ENCODE measurements at regions not wholly inside any gene's neighbourhood (a gene's known extent, or its start where the extent isn't known, plus 50 kb on each side); places are given as distances from the start of the nearest gene placed in this dataset.
"Not testable (repeated sequence)": the region's sequence is repeated elsewhere in the genome, so short reads cannot be mapped to it uniquely, and the experiment has no call there.

- DNase-seq; H3K36me3 ChIP-seq (ENCODE audit: control insufficient read depth in 4 of 4, insufficient read depth in 4 of 4, low read length in 3 of 4); H3K4me1 ChIP-seq (ENCODE audit: control extremely low read depth in 1 of 4, control insufficient read depth in 4 of 4, insufficient read depth in 4 of 4, low read length in 3 of 4); H3K27me3 ChIP-seq (replicated peaks in 2 of 5; ENCODE audit: control insufficient read depth in 4 of 5, insufficient read depth in 5 of 5, low read length in 4 of 5); POLR2A ChIA-PET; H3K27ac ChIP-seq (ENCODE audit: insufficient read depth in 1 of 2, low read depth in 1 of 2, low read length in 2 of 2, poor library complexity in 1 of 2, severe bottlenecking in 2 of 2); CTCF ChIA-PET; H3K9me3 ChIP-seq (ENCODE audit: control extremely low read depth in 1 of 5, control insufficient read depth in 4 of 5, insufficient read depth in 2 of 5, low read depth in 1 of 5, low read length in 4 of 5); H3K4me3 ChIP-seq (ENCODE audit: control insufficient read depth in 1 of 7, extremely low read depth in 1 of 7, insufficient read depth in 4 of 7, low read depth in 2 of 7, low read length in 6 of 7): not testable (repeated sequence)
- WGBS (ENCODE audit: insufficient coverage): no CpG with 5 or more reads among the region's 3 CpGs
Measured at GRCh38 chr18:14342170-14342569, 201.2 kb downstream of the POTEC start.

- H3K9me3 ChIP-seq (ENCODE audit: control extremely low read depth in 1 of 5, control insufficient read depth in 4 of 5, insufficient read depth in 2 of 5, low read depth in 1 of 5, low read length in 4 of 5); H3K27ac ChIP-seq (ENCODE audit: insufficient read depth in 1 of 2, low read depth in 1 of 2, low read length in 2 of 2, poor library complexity in 1 of 2, severe bottlenecking in 2 of 2); DNase-seq; H3K36me3 ChIP-seq (ENCODE audit: control insufficient read depth in 4 of 4, insufficient read depth in 4 of 4, low read length in 3 of 4); H3K27me3 ChIP-seq (replicated peaks in 2 of 5; ENCODE audit: control insufficient read depth in 4 of 5, insufficient read depth in 5 of 5, low read length in 4 of 5); H3K4me3 ChIP-seq (ENCODE audit: control insufficient read depth in 1 of 7, extremely low read depth in 1 of 7, insufficient read depth in 4 of 7, low read depth in 2 of 7, low read length in 6 of 7); CTCF ChIA-PET; H3K4me1 ChIP-seq (ENCODE audit: control extremely low read depth in 1 of 4, control insufficient read depth in 4 of 4, insufficient read depth in 4 of 4, low read length in 3 of 4); POLR2A ChIA-PET: not testable (repeated sequence)
- 87% methylated on average over 6 of the region's 6 CpGs for WGBS (ENCODE audit: insufficient coverage)
Measured at GRCh38 chr18:14336017-14336416, 203.8 kb upstream of the ZNF519 start.

DNA sequence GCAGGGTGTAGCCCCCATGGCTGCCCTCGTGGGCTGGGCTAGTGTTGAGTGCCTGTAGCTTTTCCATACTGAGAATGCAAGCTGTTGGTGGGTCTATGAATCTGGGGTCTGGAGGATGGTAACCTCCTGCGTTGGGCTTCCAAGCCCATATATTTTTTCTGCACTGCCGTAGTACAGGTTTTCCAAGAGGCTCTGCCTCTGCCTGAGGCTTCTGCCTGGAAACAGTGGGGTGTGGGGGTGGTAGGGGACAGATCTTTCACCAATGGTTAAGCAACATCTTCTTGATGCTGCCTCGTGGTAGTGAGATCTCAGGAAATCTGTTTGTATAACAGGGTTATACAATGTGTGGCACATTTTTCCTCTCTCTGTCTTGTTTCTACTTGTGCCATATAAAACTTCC lies 189.0 kb upstream of the ZNF519 start:
- POLR2A ChIA-PET; H3K27ac ChIP-seq (ENCODE audit: insufficient read depth in 1 of 2, low read depth in 1 of 2, low read length in 2 of 2, poor library complexity in 1 of 2, severe bottlenecking in 2 of 2); CTCF ChIA-PET; DNase-seq; H3K27me3 ChIP-seq (replicated peaks in 2 of 5; ENCODE audit: control insufficient read depth in 4 of 5, insufficient read depth in 5 of 5, low read length in 4 of 5); H3K9me3 ChIP-seq (ENCODE audit: control extremely low read depth in 1 of 5, control insufficient read depth in 4 of 5, insufficient read depth in 2 of 5, low read depth in 1 of 5, low read length in 4 of 5); H3K4me1 ChIP-seq (ENCODE audit: control extremely low read depth in 1 of 4, control insufficient read depth in 4 of 4, insufficient read depth in 4 of 4, low read length in 3 of 4); H3K36me3 ChIP-seq (ENCODE audit: control insufficient read depth in 4 of 4, insufficient read depth in 4 of 4, low read length in 3 of 4); H3K4me3 ChIP-seq (ENCODE audit: control insufficient read depth in 1 of 7, extremely low read depth in 1 of 7, insufficient read depth in 4 of 7, low read depth in 2 of 7, low read length in 6 of 7): not testable (repeated sequence)
- 86% methylated on average over 1 of the region's 4 CpGs for WGBS (ENCODE audit: insufficient coverage)

DNA sequence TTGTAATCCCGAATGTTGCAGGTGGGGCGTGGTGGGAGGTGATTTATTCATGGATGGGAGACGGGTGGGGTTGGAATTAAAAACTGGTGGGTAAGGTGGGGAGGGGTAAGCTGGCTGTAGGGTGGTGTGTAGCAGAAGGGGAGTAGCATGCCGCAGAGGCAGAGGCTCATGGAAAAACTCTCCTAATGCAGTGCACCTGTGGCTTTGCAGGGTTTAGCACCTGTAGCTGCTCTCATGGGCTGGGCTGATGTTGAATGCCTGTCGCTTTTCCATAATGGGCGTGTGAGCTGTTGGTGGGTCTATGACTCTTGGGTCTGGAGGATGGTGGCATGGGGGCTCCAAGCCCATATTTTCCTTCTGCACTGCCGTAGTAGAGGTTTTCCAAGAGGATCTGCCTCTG lies 169.0 kb upstream of the ZNF519 start:
- DNase-seq; H3K4me1 ChIP-seq (ENCODE audit: control extremely low read depth in 1 of 4, control insufficient read depth in 4 of 4, insufficient read depth in 4 of 4, low read length in 3 of 4); CTCF ChIA-PET; H3K9me3 ChIP-seq (ENCODE audit: control extremely low read depth in 1 of 5, control insufficient read depth in 4 of 5, insufficient read depth in 2 of 5, low read depth in 1 of 5, low read length in 4 of 5); H3K27me3 ChIP-seq (replicated peaks in 2 of 5; ENCODE audit: control insufficient read depth in 4 of 5, insufficient read depth in 5 of 5, low read length in 4 of 5); H3K27ac ChIP-seq (ENCODE audit: insufficient read depth in 1 of 2, low read depth in 1 of 2, low read length in 2 of 2, poor library complexity in 1 of 2, severe bottlenecking in 2 of 2); POLR2A ChIA-PET; H3K36me3 ChIP-seq (ENCODE audit: control insufficient read depth in 4 of 4, insufficient read depth in 4 of 4, low read length in 3 of 4); H3K4me3 ChIP-seq (ENCODE audit: control insufficient read depth in 1 of 7, extremely low read depth in 1 of 7, insufficient read depth in 4 of 7, low read depth in 2 of 7, low read length in 6 of 7): not testable (repeated sequence)
- 96% methylated on average over 3 of the region's 7 CpGs for WGBS (ENCODE audit: insufficient coverage)

- POLR2A ChIA-PET; H3K4me1 ChIP-seq (ENCODE audit: control extremely low read depth in 1 of 4, control insufficient read depth in 4 of 4, insufficient read depth in 4 of 4, low read length in 3 of 4); H3K4me3 ChIP-seq (ENCODE audit: control insufficient read depth in 1 of 7, extremely low read depth in 1 of 7, insufficient read depth in 4 of 7, low read depth in 2 of 7, low read length in 6 of 7); H3K36me3 ChIP-seq (ENCODE audit: control insufficient read depth in 4 of 4, insufficient read depth in 4 of 4, low read length in 3 of 4); H3K9me3 ChIP-seq (ENCODE audit: control extremely low read depth in 1 of 5, control insufficient read depth in 4 of 5, insufficient read depth in 2 of 5, low read depth in 1 of 5, low read length in 4 of 5); H3K27ac ChIP-seq (ENCODE audit: insufficient read depth in 1 of 2, low read depth in 1 of 2, low read length in 2 of 2, poor library complexity in 1 of 2, severe bottlenecking in 2 of 2); H3K27me3 ChIP-seq (replicated peaks in 2 of 5; ENCODE audit: control insufficient read depth in 4 of 5, insufficient read depth in 5 of 5, low read length in 4 of 5); CTCF ChIA-PET; DNase-seq: not testable (repeated sequence)
- WGBS (ENCODE audit: insufficient coverage): no CpG with 5 or more reads among the region's 3 CpGs
Measured at GRCh38 chr18:14295081-14295480, 162.8 kb upstream of the ZNF519 start.

GRCh38 chr18:14285053-14285452 lies 152.8 kb upstream of the ZNF519 start:
- CTCF ChIA-PET: no interaction called here
- no peaks in the 10 kb centered on the region for H3K36me3 ChIP-seq (ENCODE audit: control insufficient read depth in 4 of 4, insufficient read depth in 4 of 4, low read length in 3 of 4)
- no peak overlapping the region for H3K27ac ChIP-seq (ENCODE audit: insufficient read depth in 1 of 2, low read depth in 1 of 2, low read length in 2 of 2, poor library complexity in 1 of 2, severe bottlenecking in 2 of 2)
- POLR2A ChIA-PET: no interaction called here
- no peak for DNase-seq
- H3K4me3 ChIP-seq (ENCODE audit: control insufficient read depth in 1 of 7, extremely low read depth in 1 of 7, insufficient read depth in 4 of 7, low read depth in 2 of 7, low read length in 6 of 7): no peak overlapping the region
- no peaks in the 10 kb centered on the region for H3K4me1 ChIP-seq (ENCODE audit: control extremely low read depth in 1 of 4, control insufficient read depth in 4 of 4, insufficient read depth in 4 of 4, low read length in 3 of 4)
- 93% methylated on average over 3 of the region's 4 CpGs for WGBS (ENCODE audit: insufficient coverage)
- no peaks in the 10 kb centered on the region for H3K9me3 ChIP-seq (ENCODE audit: control extremely low read depth in 1 of 5, control insufficient read depth in 4 of 5, insufficient read depth in 2 of 5, low read depth in 1 of 5, low read length in 4 of 5)
- no peaks in the 10 kb centered on the region for H3K27me3 ChIP-seq (replicated peaks in 2 of 5; ENCODE audit: control insufficient read depth in 4 of 5, insufficient read depth in 5 of 5, low read length in 4 of 5)

- DNase-seq; POLR2A ChIA-PET; H3K9me3 ChIP-seq (ENCODE audit: control extremely low read depth in 1 of 5, control insufficient read depth in 4 of 5, insufficient read depth in 2 of 5, low read depth in 1 of 5, low read length in 4 of 5); CTCF ChIA-PET; H3K27me3 ChIP-seq (replicated peaks in 2 of 5; ENCODE audit: control insufficient read depth in 4 of 5, insufficient read depth in 5 of 5, low read length in 4 of 5); H3K36me3 ChIP-seq (ENCODE audit: control insufficient read depth in 4 of 4, insufficient read depth in 4 of 4, low read length in 3 of 4); H3K4me1 ChIP-seq (ENCODE audit: control extremely low read depth in 1 of 4, control insufficient read depth in 4 of 4, insufficient read depth in 4 of 4, low read length in 3 of 4); H3K4me3 ChIP-seq (ENCODE audit: control insufficient read depth in 1 of 7, extremely low read depth in 1 of 7, insufficient read depth in 4 of 7, low read depth in 2 of 7, low read length in 6 of 7); H3K27ac ChIP-seq (ENCODE audit: insufficient read depth in 1 of 2, low read depth in 1 of 2, low read length in 2 of 2, poor library complexity in 1 of 2, severe bottlenecking in 2 of 2): not testable (repeated sequence)
- WGBS (ENCODE audit: insufficient coverage): no CpG with 5 or more reads among the region's 1 CpG
Measured at GRCh38 chr18:14275391-14275790, 143.2 kb upstream of the ZNF519 start.
